ENCODE measurements at regions not wholly inside any gene's neighbourhood (a gene's known extent, or its start where the extent isn't known, plus 50 kb on each side); places are given as distances from the start of the nearest gene placed in this dataset.

DNA sequence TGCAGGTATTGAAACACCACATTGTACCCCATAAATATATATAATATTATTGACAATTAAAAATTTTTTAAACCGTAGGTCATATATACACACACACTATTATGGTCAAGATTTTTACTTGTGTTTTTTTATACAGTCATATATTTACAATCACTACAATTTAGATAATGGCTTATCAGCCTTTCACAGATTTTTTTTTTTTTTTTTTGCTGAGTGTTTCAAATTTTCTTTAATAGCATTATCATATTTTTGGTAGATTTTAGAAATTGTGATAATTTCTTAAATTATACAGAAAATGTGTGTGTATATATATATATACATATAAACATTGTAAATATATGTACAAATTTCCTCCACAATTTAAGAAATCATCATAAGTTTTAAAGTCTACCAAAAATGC, 68.6 kb upstream of the RGS2 start:
- TF ChIP-seq, protein P1, sequence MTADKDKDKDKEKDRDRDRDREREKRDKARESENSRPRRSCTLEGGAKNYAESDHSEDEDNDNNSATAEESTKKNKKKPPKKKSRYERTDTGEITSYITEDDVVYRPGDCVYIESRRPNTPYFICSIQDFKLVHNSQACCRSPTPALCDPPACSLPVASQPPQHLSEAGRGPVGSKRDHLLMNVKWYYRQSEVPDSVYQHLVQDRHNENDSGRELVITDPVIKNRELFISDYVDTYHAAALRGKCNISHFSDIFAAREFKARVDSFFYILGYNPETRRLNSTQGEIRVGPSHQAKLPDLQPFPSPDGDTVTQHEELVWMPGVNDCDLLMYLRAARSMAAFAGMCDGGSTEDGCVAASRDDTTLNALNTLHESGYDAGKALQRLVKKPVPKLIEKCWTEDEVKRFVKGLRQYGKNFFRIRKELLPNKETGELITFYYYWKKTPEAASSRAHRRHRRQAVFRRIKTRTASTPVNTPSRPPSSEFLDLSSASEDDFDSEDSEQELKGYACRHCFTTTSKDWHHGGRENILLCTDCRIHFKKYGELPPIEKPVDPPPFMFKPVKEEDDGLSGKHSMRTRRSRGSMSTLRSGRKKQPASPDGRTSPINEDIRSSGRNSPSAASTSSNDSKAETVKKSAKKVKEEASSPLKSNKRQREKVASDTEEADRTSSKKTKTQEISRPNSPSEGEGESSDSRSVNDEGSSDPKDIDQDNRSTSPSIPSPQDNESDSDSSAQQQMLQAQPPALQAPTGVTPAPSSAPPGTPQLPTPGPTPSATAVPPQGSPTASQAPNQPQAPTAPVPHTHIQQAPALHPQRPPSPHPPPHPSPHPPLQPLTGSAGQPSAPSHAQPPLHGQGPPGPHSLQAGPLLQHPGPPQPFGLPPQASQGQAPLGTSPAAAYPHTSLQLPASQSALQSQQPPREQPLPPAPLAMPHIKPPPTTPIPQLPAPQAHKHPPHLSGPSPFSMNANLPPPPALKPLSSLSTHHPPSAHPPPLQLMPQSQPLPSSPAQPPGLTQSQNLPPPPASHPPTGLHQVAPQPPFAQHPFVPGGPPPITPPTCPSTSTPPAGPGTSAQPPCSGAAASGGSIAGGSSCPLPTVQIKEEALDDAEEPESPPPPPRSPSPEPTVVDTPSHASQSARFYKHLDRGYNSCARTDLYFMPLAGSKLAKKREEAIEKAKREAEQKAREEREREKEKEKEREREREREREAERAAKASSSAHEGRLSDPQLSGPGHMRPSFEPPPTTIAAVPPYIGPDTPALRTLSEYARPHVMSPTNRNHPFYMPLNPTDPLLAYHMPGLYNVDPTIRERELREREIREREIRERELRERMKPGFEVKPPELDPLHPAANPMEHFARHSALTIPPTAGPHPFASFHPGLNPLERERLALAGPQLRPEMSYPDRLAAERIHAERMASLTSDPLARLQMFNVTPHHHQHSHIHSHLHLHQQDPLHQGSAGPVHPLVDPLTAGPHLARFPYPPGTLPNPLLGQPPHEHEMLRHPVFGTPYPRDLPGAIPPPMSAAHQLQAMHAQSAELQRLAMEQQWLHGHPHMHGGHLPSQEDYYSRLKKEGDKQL (CRISPR knock-in tag; IDR thresholded peaks at IDR 0.05; ENCODE audit: borderline replicate concordance) = no peak
- TF ChIP-seq, protein P2, sequence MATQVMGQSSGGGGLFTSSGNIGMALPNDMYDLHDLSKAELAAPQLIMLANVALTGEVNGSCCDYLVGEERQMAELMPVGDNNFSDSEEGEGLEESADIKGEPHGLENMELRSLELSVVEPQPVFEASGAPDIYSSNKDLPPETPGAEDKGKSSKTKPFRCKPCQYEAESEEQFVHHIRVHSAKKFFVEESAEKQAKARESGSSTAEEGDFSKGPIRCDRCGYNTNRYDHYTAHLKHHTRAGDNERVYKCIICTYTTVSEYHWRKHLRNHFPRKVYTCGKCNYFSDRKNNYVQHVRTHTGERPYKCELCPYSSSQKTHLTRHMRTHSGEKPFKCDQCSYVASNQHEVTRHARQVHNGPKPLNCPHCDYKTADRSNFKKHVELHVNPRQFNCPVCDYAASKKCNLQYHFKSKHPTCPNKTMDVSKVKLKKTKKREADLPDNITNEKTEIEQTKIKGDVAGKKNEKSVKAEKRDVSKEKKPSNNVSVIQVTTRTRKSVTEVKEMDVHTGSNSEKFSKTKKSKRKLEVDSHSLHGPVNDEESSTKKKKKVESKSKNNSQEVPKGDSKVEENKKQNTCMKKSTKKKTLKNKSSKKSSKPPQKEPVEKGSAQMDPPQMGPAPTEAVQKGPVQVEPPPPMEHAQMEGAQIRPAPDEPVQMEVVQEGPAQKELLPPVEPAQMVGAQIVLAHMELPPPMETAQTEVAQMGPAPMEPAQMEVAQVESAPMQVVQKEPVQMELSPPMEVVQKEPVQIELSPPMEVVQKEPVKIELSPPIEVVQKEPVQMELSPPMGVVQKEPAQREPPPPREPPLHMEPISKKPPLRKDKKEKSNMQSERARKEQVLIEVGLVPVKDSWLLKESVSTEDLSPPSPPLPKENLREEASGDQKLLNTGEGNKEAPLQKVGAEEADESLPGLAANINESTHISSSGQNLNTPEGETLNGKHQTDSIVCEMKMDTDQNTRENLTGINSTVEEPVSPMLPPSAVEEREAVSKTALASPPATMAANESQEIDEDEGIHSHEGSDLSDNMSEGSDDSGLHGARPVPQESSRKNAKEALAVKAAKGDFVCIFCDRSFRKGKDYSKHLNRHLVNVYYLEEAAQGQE (IDR thresholded peaks at IDR 0.05; ENCODE audit: borderline replicate concordance) = no peak
- TF ChIP-seq, protein P2 (CRISPR knock-in tag; IDR thresholded peaks at IDR 0.05; ENCODE audit: low read depth) = no peak
- TF ChIP-seq ESRRB (CRISPR knock-in tag; IDR thresholded peaks at IDR 0.05; ENCODE audit: borderline replicate concordance) = no peak
- no peak for TF ChIP-seq CTCF (IDR thresholded peaks at IDR 0.05 in 2 of 3, conservative IDR thresholded peaks at IDR 0.05 in 1 of 3; ENCODE audit: insufficient read depth in 2 of 3, low read depth in 1 of 3, low read length in 3 of 3)
- no peak for TF ChIP-seq GABPB1 (CRISPR knock-in tag; IDR thresholded peaks at IDR 0.05)
- no peak for TF ChIP-seq YY1 (IDR thresholded peaks at IDR 0.05; ENCODE audit: borderline replicate concordance in 1 of 3, control insufficient read depth in 1 of 3, extremely low read depth in 1 of 3, insufficient read depth in 3 of 3, insufficient read length in 1 of 3, insufficient replicate concordance in 2 of 3, low read depth in 1 of 3, low read length in 2 of 3)
- TF ChIP-seq, protein P3, sequence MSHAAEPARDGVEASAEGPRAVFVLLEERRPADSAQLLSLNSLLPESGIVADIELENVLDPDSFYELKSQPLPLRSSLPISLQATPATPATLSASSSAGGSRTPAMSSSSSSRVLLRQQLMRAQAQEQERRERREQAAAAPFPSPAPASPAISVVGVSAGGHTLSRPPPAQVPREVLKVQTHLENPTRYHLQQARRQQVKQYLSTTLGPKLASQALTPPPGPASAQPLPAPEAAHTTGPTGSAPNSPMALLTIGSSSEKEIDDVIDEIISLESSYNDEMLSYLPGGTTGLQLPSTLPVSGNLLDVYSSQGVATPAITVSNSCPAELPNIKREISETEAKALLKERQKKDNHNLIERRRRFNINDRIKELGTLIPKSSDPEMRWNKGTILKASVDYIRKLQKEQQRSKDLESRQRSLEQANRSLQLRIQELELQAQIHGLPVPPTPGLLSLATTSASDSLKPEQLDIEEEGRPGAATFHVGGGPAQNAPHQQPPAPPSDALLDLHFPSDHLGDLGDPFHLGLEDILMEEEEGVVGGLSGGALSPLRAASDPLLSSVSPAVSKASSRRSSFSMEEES (CRISPR knock-in tag; IDR thresholded peaks at IDR 0.05) = no peak
- no peak for TF ChIP-seq CBX3 (IDR thresholded peaks at IDR 0.05; ENCODE audit: borderline replicate concordance in 1 of 2, low read length in 2 of 2)
- TF ChIP-seq SREBF2 (CRISPR knock-in tag; IDR thresholded peaks at IDR 0.05) = no peak
- no peak for TF ChIP-seq TRIM24 (IDR thresholded peaks at IDR 0.05)

All from K562 (cell line).